ENCODE measurements at regions not wholly inside any gene's neighbourhood (a gene's known extent, or its start where the extent isn't known, plus 50 kb on each side); places are given as distances from the start of the nearest gene placed in this dataset.

DNA sequence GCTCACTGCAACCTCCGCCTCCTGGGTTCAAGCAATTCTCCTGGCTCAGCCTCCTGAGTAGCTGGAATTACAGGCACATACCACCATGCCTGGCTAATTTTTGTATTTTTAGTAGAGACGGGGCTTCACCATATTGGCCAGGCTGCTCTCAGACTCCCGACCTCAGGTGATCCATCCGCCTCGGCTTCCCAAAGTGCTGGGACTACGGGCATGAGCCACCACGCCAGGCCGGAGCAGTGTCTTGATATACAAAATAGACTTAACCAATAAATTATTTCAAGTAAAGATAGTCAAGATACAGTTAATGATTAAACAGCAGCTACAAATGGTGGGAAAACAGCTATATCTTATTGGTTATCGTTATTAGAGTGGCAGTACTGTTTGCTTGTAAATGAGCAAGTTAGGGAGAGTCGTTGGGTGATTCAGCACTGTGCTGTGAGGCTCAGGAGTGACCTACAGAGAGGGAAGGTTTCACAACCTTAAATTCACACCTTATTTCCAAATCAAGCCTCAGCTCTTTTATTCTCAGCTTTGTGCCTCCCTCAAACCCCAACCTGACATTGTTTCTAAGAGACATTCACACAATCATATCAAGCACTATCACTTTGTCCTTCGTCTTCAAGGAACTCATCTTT, 1128.4 kb upstream of the MAP3K7 start:
- Histone ChIP-seq H3K36me3 (replicated peaks in 1 of 2; ENCODE audit: insufficient read depth in 1 of 2, low read depth in 2 of 2) (no peaks in the 10 kb centered on the region), H3K4me1 (no peaks in the 10 kb centered on the region), H3K9me3 (no peaks in the 10 kb centered on the region), H3K27me3 (no peaks in the 10 kb centered on the region), H3K27ac (no peak overlapping the region), H3K4me3 (no peak overlapping the region)
- DNase-seq (no peak), ATAC-seq (no peak)
- TF ChIP-seq, protein P1, sequence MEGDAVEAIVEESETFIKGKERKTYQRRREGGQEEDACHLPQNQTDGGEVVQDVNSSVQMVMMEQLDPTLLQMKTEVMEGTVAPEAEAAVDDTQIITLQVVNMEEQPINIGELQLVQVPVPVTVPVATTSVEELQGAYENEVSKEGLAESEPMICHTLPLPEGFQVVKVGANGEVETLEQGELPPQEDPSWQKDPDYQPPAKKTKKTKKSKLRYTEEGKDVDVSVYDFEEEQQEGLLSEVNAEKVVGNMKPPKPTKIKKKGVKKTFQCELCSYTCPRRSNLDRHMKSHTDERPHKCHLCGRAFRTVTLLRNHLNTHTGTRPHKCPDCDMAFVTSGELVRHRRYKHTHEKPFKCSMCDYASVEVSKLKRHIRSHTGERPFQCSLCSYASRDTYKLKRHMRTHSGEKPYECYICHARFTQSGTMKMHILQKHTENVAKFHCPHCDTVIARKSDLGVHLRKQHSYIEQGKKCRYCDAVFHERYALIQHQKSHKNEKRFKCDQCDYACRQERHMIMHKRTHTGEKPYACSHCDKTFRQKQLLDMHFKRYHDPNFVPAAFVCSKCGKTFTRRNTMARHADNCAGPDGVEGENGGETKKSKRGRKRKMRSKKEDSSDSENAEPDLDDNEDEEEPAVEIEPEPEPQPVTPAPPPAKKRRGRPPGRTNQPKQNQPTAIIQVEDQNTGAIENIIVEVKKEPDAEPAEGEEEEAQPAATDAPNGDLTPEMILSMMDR (IDR thresholded peaks at IDR 0.05) = no peak
- TF ChIP-seq POLR2A (IDR thresholded peaks at IDR 0.05) = no peak
- WGBS, 2 donors = 76 to 81% methylated on average over 11 of the region's 11 CpGs
- intact Hi-C loops (cut with DNase I) = no loop called here

DNA sequence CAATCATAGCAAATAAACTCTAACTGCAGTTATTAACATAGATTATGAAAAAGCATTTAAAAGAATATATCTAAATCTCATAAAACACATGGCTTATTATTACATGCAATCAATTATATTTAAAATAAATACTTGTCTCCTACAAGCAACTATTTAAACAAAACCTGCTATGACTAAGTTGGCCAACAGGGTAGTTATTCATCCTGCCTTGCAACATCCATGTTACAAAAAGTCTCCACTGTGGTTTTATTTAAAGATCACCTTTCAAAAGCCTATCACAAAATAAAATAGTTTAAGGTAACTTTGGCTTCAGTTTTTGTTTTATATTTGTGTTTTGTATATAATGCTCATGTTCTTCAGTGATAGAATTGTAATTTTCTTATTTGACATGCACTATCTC, 1127.0 kb upstream of the MAP3K7 start:
- Histone ChIP-seq H3K27ac (no peak overlapping the region), H3K4me1 (no peaks in the 10 kb centered on the region), H3K36me3 (replicated peaks in 1 of 2; ENCODE audit: insufficient read depth in 1 of 2, low read depth in 2 of 2) (no peaks in the 10 kb centered on the region), H3K9me3 (no peaks in the 10 kb centered on the region), H3K27me3 (no peaks in the 10 kb centered on the region), H3K4me3 (no peak overlapping the region)
- ATAC-seq (no peak), DNase-seq (no peak)
- TF ChIP-seq POLR2A (IDR thresholded peaks at IDR 0.05) = no peak
- TF ChIP-seq, protein P1 (IDR thresholded peaks at IDR 0.05) = no peak
- intact Hi-C loops (cut with DNase I) = no loop called here

DNA sequence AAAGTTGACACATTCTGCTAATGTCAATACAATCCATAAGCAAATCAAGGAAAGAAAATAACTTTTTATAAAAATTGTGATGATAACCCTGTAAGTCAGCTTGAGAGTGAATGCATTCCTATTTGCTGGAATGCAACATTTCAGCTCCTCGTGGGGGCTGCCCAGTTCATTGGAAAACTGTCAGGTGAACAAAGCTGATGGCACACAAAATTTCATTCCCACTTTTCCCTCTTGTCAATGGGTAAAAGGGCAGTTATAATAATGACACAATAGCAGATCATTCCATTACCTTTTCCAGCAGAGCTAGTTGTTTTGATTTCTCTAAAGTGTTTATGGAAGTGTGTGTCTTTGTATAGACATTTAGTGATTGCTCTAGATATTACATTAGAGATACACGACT, 1124.6 kb upstream of the MAP3K7 start:
- H3K9me3 ChIP-seq = no peaks in the 10 kb centered on the region
- H3K4me3 ChIP-seq = no peak overlapping the region
- no peaks in the 10 kb centered on the region for H3K27me3 ChIP-seq
- H3K36me3 ChIP-seq (replicated peaks in 1 of 2; ENCODE audit: insufficient read depth in 1 of 2, low read depth in 2 of 2) = no peaks in the 10 kb centered on the region
- intact Hi-C loops (cut with DNase I) = no loop called here
- H3K4me1 ChIP-seq = no peaks in the 10 kb centered on the region
- WGBS, 2 donors = 47 to 56% methylated on average over 2 of the region's 2 CpGs
- DNase-seq (no peak), ATAC-seq (no peak)
- no peak overlapping the region for H3K27ac ChIP-seq
- TF ChIP-seq, protein P1 (IDR thresholded peaks at IDR 0.05) = no peak
- TF ChIP-seq POLR2A (IDR thresholded peaks at IDR 0.05) = no peak

DNA sequence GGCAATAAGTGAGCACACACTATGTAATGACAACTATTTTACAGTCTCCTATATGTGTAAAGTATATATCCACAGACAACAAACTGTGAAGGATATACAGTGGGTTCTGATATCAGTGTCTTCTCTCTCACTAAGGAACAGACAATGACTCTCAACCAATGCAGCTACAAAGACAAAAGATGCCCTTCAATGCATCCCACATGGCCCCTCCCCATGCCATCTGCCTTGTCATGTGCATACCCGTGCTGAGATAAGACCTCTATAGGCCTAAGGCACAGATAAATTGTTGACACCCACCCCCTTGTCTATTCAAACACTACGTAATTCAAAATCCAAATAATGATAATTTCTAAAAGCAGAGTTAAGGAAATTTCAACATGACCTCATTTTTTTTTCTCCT, 1123.5 kb upstream of the MAP3K7 start:
- no peaks in the 10 kb centered on the region for H3K27me3 ChIP-seq
- no peak for DNase-seq
- H3K9me3 ChIP-seq = no peaks in the 10 kb centered on the region
- TF ChIP-seq POLR2A (IDR thresholded peaks at IDR 0.05) = no peak
- TF ChIP-seq, protein P1 (IDR thresholded peaks at IDR 0.05) = no peak
- WGBS, 2 donors = 49 to 54% methylated on average over 2 of the region's 2 CpGs
- H3K4me1 ChIP-seq = no peaks in the 10 kb centered on the region
- no peak for ATAC-seq
- intact Hi-C loops (cut with DNase I) = no loop called here
- H3K36me3 ChIP-seq (replicated peaks in 1 of 2; ENCODE audit: insufficient read depth in 1 of 2, low read depth in 2 of 2) = no peaks in the 10 kb centered on the region
- no peak overlapping the region for H3K4me3 ChIP-seq
- H3K27ac ChIP-seq = no peak overlapping the region

DNA sequence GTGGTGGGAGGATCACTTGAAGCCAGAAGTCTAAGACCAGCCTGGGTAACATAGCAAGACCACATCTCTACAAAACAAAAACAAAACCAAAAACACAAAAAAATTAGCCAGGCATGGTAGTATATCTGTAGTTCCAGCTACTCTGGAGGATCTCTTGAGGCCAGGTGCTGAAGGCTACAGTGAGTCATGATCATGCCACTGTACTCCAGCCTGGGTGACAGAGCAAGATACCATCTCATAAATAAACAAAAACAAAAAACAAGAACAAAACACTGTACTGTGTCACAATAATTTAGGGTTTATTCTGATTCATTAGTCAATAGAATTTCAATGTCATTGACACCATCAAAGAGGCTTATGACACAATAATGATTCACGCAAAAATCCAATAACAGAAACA, 1121.7 kb upstream of the MAP3K7 start:
- no peak overlapping the region for H3K4me3 ChIP-seq
- ATAC-seq (no peak), DNase-seq (no peak)
- no peak overlapping the region for H3K27ac ChIP-seq
- H3K9me3 ChIP-seq = no peaks in the 10 kb centered on the region
- H3K4me1 ChIP-seq = no peaks in the 10 kb centered on the region
- H3K36me3 ChIP-seq (replicated peaks in 1 of 2; ENCODE audit: insufficient read depth in 1 of 2, low read depth in 2 of 2) = no peaks in the 10 kb centered on the region
- H3K27me3 ChIP-seq = no peaks in the 10 kb centered on the region
- WGBS, 2 donors = 90 to 92% methylated on average over 1 of the region's 1 CpG
- intact Hi-C loops (cut with DNase I) = no loop called here
- TF ChIP-seq, protein P1 (IDR thresholded peaks at IDR 0.05) = no peak
- no peak for TF ChIP-seq POLR2A (IDR thresholded peaks at IDR 0.05)

Data from body of pancreas (tissue), 4 donors.